Naive thymus-derived CD8-positive, alpha-beta T cell (primary cell): ENCODE measurements at regions not wholly inside any gene's neighbourhood (a gene's known extent, or its start where the extent isn't known, plus 50 kb on each side); places are given as distances from the start of the nearest gene placed in this dataset.
A peak's percentile ranks its signal among the peaks of the same experiment; 100 is the strongest.

ENCODE experiments used
- ATAC-seq, 2 donors: fragments of 150-1000 bp; cut with Tn5 transposase in 1 of 2; sonication (Bioruptor Pico), chemical (Tn5 transposase) in 1 of 2; 1 replicate in 1 of 2; 2 replicates in 1 of 2; pipeline ENCODE4 v1.10.0; 2021; ENCODE audit warnings: mild to moderate bottlenecking in 2 of 2, moderate library complexity in 2 of 2
- POLR2A ChIA-PET: fragments of 350-600 bp; sonication (Branson Sonifier 250); formaldehyde crosslinking; loops from one replicate; lab custom pipeline; 2021; ENCODE audit warnings: antibody characterized with exemption; lab: Charles Lee
- DNase-seq, 10 donors: peaks; one replicate each; pipeline versions ENCODE4 v3.0.0 to v3.0.0-alpha.2; 2020 to 2022
- H3K27ac Mint-ChIP-seq, 10 donors: one replicate each; pipeline ENCODE4 v1.8.0; 2020 to 2022; ENCODE audit warnings: mild to moderate bottlenecking in 10 of 10, mixed read lengths in 10 of 10, moderate library complexity in 4 of 10, inconsistent platforms in 1 of 10
- H3K27me3 Mint-ChIP-seq, 5 donors: one replicate each; pipeline ENCODE4 v1.8.0; 2021 to 2022; ENCODE audit warnings: mixed read lengths in 5 of 5
- H3K36me3 Mint-ChIP-seq, 3 donors: one replicate each; pipeline ENCODE4 v1.8.0; 2020 to 2022; ENCODE audit warnings: mixed read lengths in 3 of 3, mild to moderate bottlenecking in 2 of 3, inconsistent platforms in 1 of 3
- H3K4me1 Mint-ChIP-seq, 4 donors: one replicate each; pipeline ENCODE4 v1.8.0; 2021 to 2022; ENCODE audit warnings: mixed read lengths in 4 of 4
- H3K4me3 Mint-ChIP-seq, 10 donors: one replicate each; pipeline ENCODE4 v1.8.0; 2020 to 2022; ENCODE audit warnings: mild to moderate bottlenecking in 10 of 10, mixed read lengths in 10 of 10, moderate library complexity in 6 of 10, inconsistent platforms in 1 of 10
- H3K9me3 Mint-ChIP-seq, 9 donors: one replicate each; pipeline ENCODE4 v1.8.0; 2020 to 2022; ENCODE audit warnings: mixed read lengths in 9 of 9, mild to moderate bottlenecking in 3 of 9, inconsistent platforms in 1 of 9, moderate library complexity in 1 of 9

GRCh38 chr18:35770376-35771014 lies 189.0 kb downstream of the GALNT1 start:
- Mint-ChIP-seq H3K4me3 (no peak overlapping the region), H3K27me3 (peaks cover 6 to 24% (median 19%) of the 10 kb centered on the region in 5 donors), H3K4me1 (no peaks in the 10 kb centered on the region), H3K36me3 (no peaks in the 10 kb centered on the region), H3K9me3 (no peaks in the 10 kb centered on the region), H3K27ac (no peak overlapping the region)
- DNase-seq (no peak), ATAC-seq (no peak)
- POLR2A ChIA-PET = no interaction called here

DNA sequence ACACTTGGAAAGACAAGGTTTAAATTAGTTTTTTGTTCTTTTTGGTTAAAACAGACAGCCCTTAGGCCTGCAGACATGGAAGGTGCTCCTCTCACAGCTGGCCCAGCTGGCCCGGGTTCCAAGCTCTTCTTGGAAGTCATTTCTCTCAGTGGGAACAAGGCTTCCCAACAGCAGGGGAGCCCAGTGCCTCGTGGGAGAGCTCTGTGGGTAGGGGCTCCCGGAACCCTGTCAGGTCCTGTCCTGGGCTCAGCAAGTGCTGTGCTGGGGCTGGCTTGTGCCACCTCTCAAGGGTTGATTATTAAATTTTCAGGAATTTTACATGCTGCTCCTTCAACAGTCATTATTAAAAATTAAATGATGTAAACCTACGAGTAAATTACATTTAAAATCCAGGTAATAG lies 189.6 kb downstream of the GALNT1 start:
- Mint-ChIP-seq H3K27ac (no peak overlapping the region), H3K9me3 (no peaks in the 10 kb centered on the region), H3K36me3 (no peaks in the 10 kb centered on the region), H3K27me3 (peaks cover 6 to 24% (median 19%) of the 10 kb centered on the region in 5 donors), H3K4me1 (no peaks in the 10 kb centered on the region), H3K4me3 (no peak overlapping the region)
- DNase-seq (no peak), ATAC-seq (no peak)
- POLR2A ChIA-PET = no interaction called here

DNA sequence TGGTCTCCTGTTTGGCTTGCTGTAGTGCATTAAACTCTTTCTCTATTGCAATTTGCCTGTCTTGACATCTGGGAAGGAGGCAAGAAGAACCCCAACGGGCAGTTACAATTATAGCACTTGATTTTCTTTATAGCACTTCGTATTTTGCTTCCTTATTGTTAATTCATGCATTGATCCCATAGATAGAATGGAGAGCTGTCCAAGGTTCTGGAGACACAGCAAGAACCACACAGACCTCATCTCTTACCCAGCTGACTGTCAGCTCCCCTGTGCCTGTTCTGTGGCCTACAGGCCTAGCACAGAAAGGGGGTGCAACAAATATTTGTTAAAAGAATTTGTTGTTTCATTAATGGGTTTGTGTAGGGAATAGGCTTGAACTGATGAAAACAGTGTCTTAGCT lies 194.3 kb downstream of the GALNT1 start:
- Mint-ChIP-seq H3K4me3 (no peak overlapping the region), H3K36me3 (no peaks in the 10 kb centered on the region), H3K4me1 (no peaks in the 10 kb centered on the region), H3K27me3 (peaks cover 8 to 49% (median 26%) of the 10 kb centered on the region in 5 donors), H3K9me3 (peaks cover 0 to 5% (median 0%) of the 10 kb centered on the region in 9 donors), H3K27ac (no peak overlapping the region)
- POLR2A ChIA-PET = no interaction called here
- DNase-seq = no peak
- ATAC-seq = no peak

DNA sequence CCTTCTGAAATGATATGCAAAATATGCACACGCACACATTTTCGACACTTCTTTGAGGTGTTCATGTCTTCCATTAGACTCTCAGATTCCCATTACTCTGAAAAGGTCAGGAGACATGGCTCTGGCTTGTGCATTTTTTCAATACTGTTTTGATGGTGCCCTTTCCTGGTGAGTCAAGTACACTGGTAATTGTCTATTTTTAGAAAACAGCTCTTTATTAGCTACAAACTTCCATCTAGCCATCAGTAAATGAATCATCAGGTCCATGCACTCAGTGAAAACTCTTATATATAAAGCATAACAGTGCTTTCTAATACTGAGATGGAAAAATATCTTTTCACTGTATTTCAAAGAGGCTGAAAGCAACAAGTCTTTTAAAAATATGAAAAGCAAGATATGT lies 194.9 kb downstream of the GALNT1 start:
- Mint-ChIP-seq H3K4me1 (no peaks in the 10 kb centered on the region), H3K36me3 (no peaks in the 10 kb centered on the region), H3K27ac (no peak overlapping the region), H3K9me3 (peaks cover 0 to 5% (median 0%) of the 10 kb centered on the region in 9 donors), H3K4me3 (no peak overlapping the region), H3K27me3 (peaks cover 8 to 55% (median 31%) of the 10 kb centered on the region in 5 donors)
- ATAC-seq = no peak
- DNase-seq = no peak
- POLR2A ChIA-PET = no interaction called here

- H3K9me3 Mint-ChIP-seq = peaks cover 0 to 5% (median 0%) of the 10 kb centered on the region in 9 donors
- peaks cover 8 to 57% (median 31%) of the 10 kb centered on the region in 5 donors for H3K27me3 Mint-ChIP-seq
- no peak overlapping the region for H3K4me3 Mint-ChIP-seq
- H3K27ac Mint-ChIP-seq = no peak overlapping the region
- POLR2A ChIA-PET = no interaction called here
- no peaks in the 10 kb centered on the region for H3K4me1 Mint-ChIP-seq
- no peaks in the 10 kb centered on the region for H3K36me3 Mint-ChIP-seq
- ATAC-seq (no peak), DNase-seq (no peak)
These were observed 195.4 kb upstream of the RMP24 start for GRCh38 chr18:35777039-35777438.

DNA sequence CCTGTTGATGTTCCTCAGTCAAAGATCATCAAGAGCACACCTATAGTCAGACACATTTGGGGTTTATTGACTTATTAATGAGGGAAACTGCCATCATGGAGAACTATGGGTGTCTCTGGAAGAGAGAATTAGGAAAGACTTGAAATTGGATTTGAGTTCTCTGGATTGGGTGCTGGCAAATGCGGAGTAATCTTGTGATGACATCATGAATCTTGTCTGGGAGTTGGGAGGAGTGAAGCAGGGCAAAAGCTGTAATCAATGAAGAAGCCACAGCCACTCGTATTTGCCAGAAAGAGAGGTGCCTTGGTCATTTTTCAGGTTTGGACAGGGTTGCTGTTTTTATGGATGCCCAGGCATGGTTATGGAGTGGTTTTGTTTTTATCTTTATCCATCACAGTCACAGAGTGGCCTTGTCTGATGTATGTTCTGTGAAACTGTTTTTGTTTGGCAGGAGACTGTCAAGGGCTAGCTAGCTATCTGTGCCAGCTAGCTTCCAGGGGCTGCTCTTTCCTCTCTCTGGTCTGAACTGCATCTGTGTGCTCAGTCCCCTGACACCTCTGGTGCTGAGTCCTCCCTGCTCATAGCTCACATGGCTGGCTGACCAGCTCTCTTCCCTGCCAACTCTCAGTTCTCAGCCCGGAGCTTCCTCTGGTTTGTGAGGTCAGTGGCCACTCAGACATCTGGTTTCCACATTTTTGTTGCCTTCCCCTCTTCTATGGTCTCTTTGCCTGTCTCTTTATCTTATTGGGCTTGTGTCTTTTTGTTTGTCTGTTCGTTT lies 193.4 kb upstream of the RMP24 start:
- H3K4me1 Mint-ChIP-seq = no peaks in the 10 kb centered on the region
- no peaks in the 10 kb centered on the region for H3K36me3 Mint-ChIP-seq
- DNase-seq (no peak), ATAC-seq (no peak)
- peaks cover 7 to 48% (median 30%) of the 10 kb centered on the region in 5 donors for H3K27me3 Mint-ChIP-seq
- POLR2A ChIA-PET = no interaction called here
- H3K9me3 Mint-ChIP-seq = peaks cover 0 to 5% (median 0%) of the 10 kb centered on the region in 9 donors
- H3K4me3 Mint-ChIP-seq = no peak overlapping the region
- no peak overlapping the region for H3K27ac Mint-ChIP-seq

GRCh38 chr18:35780937-35781336 lies 191.5 kb upstream of the RMP24 start:
- H3K36me3 Mint-ChIP-seq = no peaks in the 10 kb centered on the region
- H3K4me3 Mint-ChIP-seq = no peak overlapping the region
- H3K27me3 Mint-ChIP-seq = peaks cover 4 to 33% (median 17%) of the 10 kb centered on the region in 5 donors
- no peaks in the 10 kb centered on the region for H3K4me1 Mint-ChIP-seq
- H3K9me3 Mint-ChIP-seq = peaks cover 0 to 5% (median 0%) of the 10 kb centered on the region in 9 donors
- ATAC-seq (no peak), DNase-seq (no peak)
- H3K27ac Mint-ChIP-seq = peak overlapping the region in 1 of 10 donors; percentile 4
- POLR2A ChIA-PET = no interaction called here

GRCh38 chr18:35782926-35783325 lies 189.6 kb upstream of the RMP24 start:
- no peak for ATAC-seq
- Mint-ChIP-seq H3K9me3 (no peaks in the 10 kb centered on the region), H3K27me3 (peaks cover 9 to 33% (median 19%) of the 10 kb centered on the region in 5 donors), H3K4me3 (no peak overlapping the region), H3K4me1 (peaks cover 0 to 4% (median 0%) of the 10 kb centered on the region in 4 donors), H3K27ac (no peak overlapping the region), H3K36me3 (no peaks in the 10 kb centered on the region)
- DNase-seq = no peak
- POLR2A ChIA-PET = no interaction called here

DNA sequence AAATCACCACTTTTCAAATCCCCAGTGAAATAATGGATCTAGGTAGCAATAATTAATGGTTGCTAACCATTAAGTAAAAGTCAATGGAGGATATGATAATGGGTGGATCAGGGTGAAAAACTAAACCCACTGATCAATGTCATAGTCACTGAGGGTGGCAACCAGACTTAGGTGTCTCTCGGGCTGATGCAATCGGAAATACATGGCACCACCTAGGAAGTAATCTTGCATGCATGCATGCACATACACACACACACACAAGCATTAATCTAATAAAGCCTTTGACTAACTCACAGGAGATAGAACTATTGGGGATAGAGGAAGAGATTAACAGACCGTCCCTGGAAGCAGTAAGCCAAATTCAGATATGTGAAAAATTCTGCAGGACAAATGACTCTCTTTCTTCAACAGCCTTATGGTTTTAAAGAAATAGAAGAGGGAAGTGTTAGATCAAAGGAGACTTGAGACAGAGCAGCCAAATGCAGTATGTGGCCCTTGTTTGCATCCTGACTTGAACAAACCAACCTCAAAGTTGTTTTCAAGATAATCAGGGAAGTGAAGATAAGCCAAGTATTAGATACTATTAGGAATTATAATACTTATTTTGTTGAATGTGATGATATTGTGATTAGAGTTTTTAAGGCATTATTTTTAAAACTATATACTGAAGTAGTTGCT lies 186.0 kb upstream of the RMP24 start:
- POLR2A ChIA-PET = no interaction called here
- H3K27me3 Mint-ChIP-seq = peaks cover 4 to 30% (median 16%) of the 10 kb centered on the region in 5 donors
- H3K9me3 Mint-ChIP-seq = no peaks in the 10 kb centered on the region
- ATAC-seq (no peak), DNase-seq (no peak)
- H3K36me3 Mint-ChIP-seq = no peaks in the 10 kb centered on the region
- H3K4me3 Mint-ChIP-seq = no peak overlapping the region
- peaks cover 0 to 4% (median 0%) of the 10 kb centered on the region in 4 donors for H3K4me1 Mint-ChIP-seq
- no peak overlapping the region for H3K27ac Mint-ChIP-seq

DNA sequence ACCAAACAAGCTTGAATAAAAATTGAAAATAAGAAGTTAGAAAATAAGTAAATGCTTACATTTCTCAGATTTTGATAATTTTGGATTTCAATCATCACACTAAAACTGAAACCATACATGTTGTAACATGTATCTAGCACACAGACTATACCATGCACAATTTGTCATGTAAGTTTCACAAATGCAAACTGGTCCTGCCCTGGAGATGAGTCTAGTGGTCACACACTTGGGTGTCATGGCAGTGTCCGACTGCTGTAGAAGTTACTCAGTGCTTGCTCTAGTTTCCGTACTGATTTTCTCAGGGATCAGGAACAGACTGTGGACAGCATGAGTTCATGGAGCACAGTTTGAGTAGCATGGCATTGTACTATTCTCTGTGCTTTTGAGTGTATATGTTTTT lies 182.9 kb upstream of the RMP24 start:
- Mint-ChIP-seq H3K4me1 (peaks cover 0 to 4% (median 0%) of the 10 kb centered on the region in 4 donors), H3K27ac (no peak overlapping the region), H3K9me3 (no peaks in the 10 kb centered on the region), H3K4me3 (no peak overlapping the region), H3K36me3 (no peaks in the 10 kb centered on the region), H3K27me3 (peaks cover 8 to 30% (median 23%) of the 10 kb centered on the region in 5 donors)
- DNase-seq (no peak), ATAC-seq (no peak)
- POLR2A ChIA-PET = no interaction called here

DNA sequence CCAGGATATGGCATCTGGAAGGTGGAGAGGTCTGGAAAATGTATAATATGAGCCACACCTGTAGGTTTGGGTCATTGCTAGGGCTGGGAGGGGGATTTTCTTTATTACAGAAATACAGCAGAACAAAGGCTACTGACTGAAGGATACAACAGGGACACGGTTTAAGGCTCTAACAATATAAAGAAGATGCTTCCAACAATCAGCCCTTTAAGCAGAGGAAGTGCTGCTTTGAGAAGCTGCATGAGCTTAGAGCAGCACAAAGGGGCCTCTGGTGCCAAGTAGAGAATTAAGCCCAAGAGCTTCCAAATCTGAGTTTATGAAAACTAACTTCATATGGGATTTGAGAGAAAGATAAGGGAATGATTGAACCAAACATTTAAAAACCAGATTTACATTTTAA lies 174.5 kb upstream of the RMP24 start:
- peaks cover 1 to 17% (median 6%) of the 10 kb centered on the region in 5 donors for H3K27me3 Mint-ChIP-seq
- DNase-seq (no peak), ATAC-seq (no peak)
- H3K36me3 Mint-ChIP-seq = no peaks in the 10 kb centered on the region
- H3K4me1 Mint-ChIP-seq = no peaks in the 10 kb centered on the region
- H3K27ac Mint-ChIP-seq = no peak overlapping the region
- no peaks in the 10 kb centered on the region for H3K9me3 Mint-ChIP-seq
- H3K4me3 Mint-ChIP-seq = no peak overlapping the region
- POLR2A ChIA-PET = no interaction called here

DNA sequence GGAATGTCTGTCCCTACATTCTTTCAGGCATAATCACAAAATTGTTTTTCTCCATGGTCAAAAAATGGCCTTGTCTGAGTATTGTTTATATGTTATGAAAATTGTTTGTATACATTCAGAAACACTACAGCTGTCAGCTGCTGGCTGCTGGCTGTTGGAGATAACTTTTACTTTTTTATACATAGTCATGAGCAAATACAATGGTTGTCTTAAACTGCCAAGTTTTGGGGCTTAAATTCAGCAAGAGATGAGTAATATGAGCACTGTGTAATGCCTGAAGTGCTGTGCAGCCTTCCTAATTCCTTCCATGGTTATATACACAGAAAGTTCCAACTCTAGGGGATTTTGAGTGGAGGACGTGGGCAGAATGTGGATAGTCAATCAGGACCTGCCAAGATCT lies 168.9 kb upstream of the RMP24 start:
- DNase-seq = no peak
- H3K36me3 Mint-ChIP-seq = no peaks in the 10 kb centered on the region
- H3K9me3 Mint-ChIP-seq = no peaks in the 10 kb centered on the region
- no peak for ATAC-seq
- POLR2A ChIA-PET = no interaction called here
- H3K27ac Mint-ChIP-seq = no peak overlapping the region
- H3K27me3 Mint-ChIP-seq = peaks cover 6 to 26% (median 12%) of the 10 kb centered on the region in 5 donors
- no peak overlapping the region for H3K4me3 Mint-ChIP-seq
- peaks cover 0 to 3% (median 0%) of the 10 kb centered on the region in 4 donors for H3K4me1 Mint-ChIP-seq

DNA sequence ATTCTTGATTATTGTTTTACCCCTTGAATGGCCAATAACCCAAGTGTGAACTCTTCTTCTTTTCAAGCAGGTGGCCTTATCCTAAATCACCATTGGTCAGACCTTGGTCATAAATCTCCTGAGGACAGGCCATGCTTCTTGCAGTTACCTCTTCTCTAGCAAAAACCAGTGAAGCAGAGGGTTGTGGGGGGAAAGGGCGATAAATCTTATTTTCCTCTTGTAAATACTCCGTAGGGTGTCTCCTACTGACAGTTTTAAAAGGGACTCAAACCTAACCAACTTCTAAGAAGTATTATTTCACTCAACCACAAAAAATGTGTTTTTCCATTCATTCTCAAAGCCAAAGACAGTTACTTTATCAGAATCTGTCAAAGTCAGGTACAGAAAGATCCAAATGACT lies 168.1 kb upstream of the RMP24 start:
- Mint-ChIP-seq H3K27me3 (peaks cover 9 to 34% (median 16%) of the 10 kb centered on the region in 5 donors), H3K36me3 (no peaks in the 10 kb centered on the region), H3K4me1 (peaks cover 0 to 10% (median 0%) of the 10 kb centered on the region in 4 donors), H3K4me3 (no peak overlapping the region), H3K27ac (no peak overlapping the region), H3K9me3 (no peaks in the 10 kb centered on the region)
- ATAC-seq (no peak), DNase-seq (no peak)
- POLR2A ChIA-PET = no interaction called here
